Transverse colon (tissue), 4 donors: ENCODE measurements at regions not wholly inside any gene's neighbourhood (a gene's known extent, or its start where the extent isn't known, plus 50 kb on each side); places are given as distances from the start of the nearest gene placed in this dataset.

ENCODE experiments used
- EP300 ChIP-seq: sonication (generic); formaldehyde crosslinking; IDR thresholded peaks from one replicate; pipeline ENCODE4 v1.6.1; 2017; ENCODE audit warnings: antibody characterized with exemption, low read depth
- POLR2A ChIP-seq: fragments of 450-650 bp; IDR thresholded peaks from one replicate; pipeline ENCODE4 v1.6.1; 2016; ENCODE audit warnings: antibody characterized with exemption, mild to moderate bottlenecking, moderate library complexity
- POLR2AphosphoS5 ChIP-seq, 3 donors: sonication (generic); formaldehyde crosslinking; IDR thresholded peaks; one replicate each; pipeline ENCODE4 v1.6.1; 2016; ENCODE audit warnings: antibody characterized with exemption in 3 of 3
- TF ChIP-seq, protein P1 (sequence below), 5 experiments: fragments of 200-600 bp in 3 of 5; fragments of 450-650 bp in 2 of 5; sonication (generic) in 3 of 5; IDR thresholded peaks; 1 replicate in 2 of 5; 2 replicates in 3 of 5; pipeline ENCODE4 v1.5.1; 2016 to 2017; ENCODE audit warnings: antibody characterized with exemption in 5 of 5, inconsistent platforms in 3 of 5, mild to moderate bottlenecking in 2 of 5, moderate library complexity in 1 of 5

DNA sequence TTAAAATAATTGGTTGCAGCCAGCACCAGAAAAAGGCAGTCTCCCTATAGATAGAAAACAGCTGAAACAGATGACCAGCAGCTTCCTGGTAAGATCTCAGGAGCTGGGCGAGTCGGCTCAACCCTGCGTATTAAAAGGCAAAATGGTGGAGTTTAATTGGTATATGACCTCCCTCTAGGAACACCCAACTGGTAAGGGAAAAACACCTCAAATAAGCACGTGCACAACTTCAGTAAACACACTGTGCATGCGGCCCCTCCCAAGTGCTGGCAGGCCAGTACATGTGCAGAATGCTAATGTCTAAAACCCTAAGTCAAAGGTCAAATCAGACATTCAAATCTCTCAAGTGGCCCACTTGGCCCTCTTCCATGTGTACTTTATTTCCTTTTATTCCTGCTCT, 103.2 kb upstream of the PDE5A start:
- TF ChIP-seq, protein P1, sequence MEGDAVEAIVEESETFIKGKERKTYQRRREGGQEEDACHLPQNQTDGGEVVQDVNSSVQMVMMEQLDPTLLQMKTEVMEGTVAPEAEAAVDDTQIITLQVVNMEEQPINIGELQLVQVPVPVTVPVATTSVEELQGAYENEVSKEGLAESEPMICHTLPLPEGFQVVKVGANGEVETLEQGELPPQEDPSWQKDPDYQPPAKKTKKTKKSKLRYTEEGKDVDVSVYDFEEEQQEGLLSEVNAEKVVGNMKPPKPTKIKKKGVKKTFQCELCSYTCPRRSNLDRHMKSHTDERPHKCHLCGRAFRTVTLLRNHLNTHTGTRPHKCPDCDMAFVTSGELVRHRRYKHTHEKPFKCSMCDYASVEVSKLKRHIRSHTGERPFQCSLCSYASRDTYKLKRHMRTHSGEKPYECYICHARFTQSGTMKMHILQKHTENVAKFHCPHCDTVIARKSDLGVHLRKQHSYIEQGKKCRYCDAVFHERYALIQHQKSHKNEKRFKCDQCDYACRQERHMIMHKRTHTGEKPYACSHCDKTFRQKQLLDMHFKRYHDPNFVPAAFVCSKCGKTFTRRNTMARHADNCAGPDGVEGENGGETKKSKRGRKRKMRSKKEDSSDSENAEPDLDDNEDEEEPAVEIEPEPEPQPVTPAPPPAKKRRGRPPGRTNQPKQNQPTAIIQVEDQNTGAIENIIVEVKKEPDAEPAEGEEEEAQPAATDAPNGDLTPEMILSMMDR (IDR thresholded peaks at IDR 0.05): no peak
- no peak for TF ChIP-seq POLR2A
- peak in 1 of 3 donors; percentile 29 for TF ChIP-seq POLR2AphosphoS5 (IDR thresholded peaks at IDR 0.05)
- TF ChIP-seq EP300: no peak
